IMR-90 (cell line): ENCODE measurements at regions not wholly inside any gene's neighbourhood (a gene's known extent, or its start where the extent isn't known, plus 50 kb on each side); places are given as distances from the start of the nearest gene placed in this dataset.

Experiments used
- ATAC-seq: fragments of 200-7000 bp; cut with Tn5 transposase; 2 replicates; pipeline ENCODE4 v1.9.1; 2020; ENCODE audit warnings: low read depth, mild to moderate bottlenecking, moderate library complexity
- BruUV-seq: library from RNA; stranded (reverse); fragments of 400-500 nt; replicated peaks from 2 replicates; lab custom pipeline; 2021; lab: Mats Ljungman, UMichigan
- CTCF ChIA-PET: fragments of 300-600 bp; formaldehyde crosslinking; extraction: SDS; loops from one replicate; lab custom pipeline; 2021; ENCODE audit warnings: antibody characterized with exemption; lab: Yijun Ruan, JAX
- POLR2A ChIA-PET: fragments of 300-600 bp; sonication (Branson Sonifier 250); formaldehyde crosslinking; loops from one replicate; lab custom pipeline; 2022; ENCODE audit warnings: antibody characterized with exemption; ENCODE audit not compliant: unreplicated experiment; lab: Charles Lee
- DNase-seq: peaks from one replicate; pipeline ENCODE4 v3.0.0; 2013
- H2AFZ ChIP-seq: replicated peaks from 2 replicates; pipeline ENCODE3; 2013; ENCODE audit warnings: low read length, mild to moderate bottlenecking; ENCODE audit not compliant: poor library complexity
- H2AK5ac ChIP-seq: 2 replicates; pipeline ENCODE4 v1.6.1; 2013; ENCODE audit warnings: low read depth, low read length, inconsistent platforms
- H2AK9ac ChIP-seq: replicated peaks from 2 replicates; pipeline ENCODE3; 2013; ENCODE audit warnings: mild to moderate bottlenecking, low read depth, low read length, moderate library complexity; ENCODE audit not compliant: poor library complexity
- H2BK120ac ChIP-seq: 2 replicates; pipeline ENCODE4 v1.6.1; 2013; ENCODE audit warnings: low read depth, low read length, inconsistent platforms
- H2BK15ac ChIP-seq: 3 replicates; pipeline ENCODE4 v1.6.1; 2013; ENCODE audit warnings: low read depth, low read length, inconsistent platforms
- H2BK20ac ChIP-seq: 2 replicates; pipeline ENCODE4 v1.6.1; 2013; ENCODE audit warnings: low read depth, mild to moderate bottlenecking, inconsistent platforms, low read length, moderate library complexity
- H2BK5ac ChIP-seq: 2 replicates; pipeline ENCODE4 v1.6.1; 2013; ENCODE audit warnings: mild to moderate bottlenecking, low read depth, low read length, inconsistent platforms; ENCODE audit not compliant: poor library complexity, severe bottlenecking
- H3K14ac ChIP-seq: replicated peaks from 2 replicates; pipeline ENCODE4 v1.6.1; 2013; ENCODE audit warnings: low read depth, low read length, inconsistent platforms
- H3K18ac ChIP-seq: 2 replicates; pipeline ENCODE4 v1.6.1; 2013; ENCODE audit warnings: low read depth, low read length, control low read depth
- H3K23ac ChIP-seq: 2 replicates; pipeline ENCODE4 v1.6.1; 2013; ENCODE audit warnings: low read depth, low read length, inconsistent platforms
- H3K27ac ChIP-seq: 2 replicates; pipeline ENCODE4 v1.5.1; 2013; ENCODE audit warnings: mild to moderate bottlenecking, control low read depth, low read length; ENCODE audit not compliant: insufficient read depth
- H3K27me3 ChIP-seq: 2 replicates; pipeline ENCODE4 v1.6.1; 2013; ENCODE audit warnings: low read length; ENCODE audit not compliant: control insufficient read depth, insufficient read depth
- H3K36me3 ChIP-seq: 2 replicates; pipeline ENCODE4 v1.6.1; 2013; ENCODE audit warnings: low read length, mixed read lengths; ENCODE audit not compliant: control insufficient read depth, insufficient read depth
- H3K4ac ChIP-seq: 2 replicates; pipeline ENCODE4 v1.6.1; 2013; ENCODE audit warnings: low read depth, low read length, inconsistent platforms
- H3K4me1 ChIP-seq: 2 replicates; pipeline ENCODE4 v1.6.1; 2013; ENCODE audit warnings: low read length, mixed read lengths; ENCODE audit not compliant: control insufficient read depth, insufficient read depth
- H3K4me2 ChIP-seq: 2 replicates; pipeline ENCODE4 v1.6.1; 2013; ENCODE audit warnings: low read depth, mild to moderate bottlenecking, control low read depth, low read length, moderate library complexity
- H3K4me3 ChIP-seq: 2 replicates; pipeline ENCODE4 v1.5.1; 2013; ENCODE audit warnings: low read depth, mild to moderate bottlenecking, control low read depth, low read length, moderate library complexity; ENCODE audit not compliant: insufficient read depth
- H3K56ac ChIP-seq: 2 replicates; pipeline ENCODE4 v1.6.1; 2013; ENCODE audit warnings: low read length, inconsistent platforms; ENCODE audit not compliant: insufficient read depth; ENCODE audit errors: extremely low read depth
- H3K79me1 ChIP-seq, 2 experiments: 2 replicates each; pipeline ENCODE4 v1.6.1; 2013; ENCODE audit warnings: low read length in 2 of 2, inconsistent platforms in 1 of 2, low read depth in 1 of 2
- H3K9ac ChIP-seq: 2 replicates; pipeline ENCODE4 v1.6.1; 2013; ENCODE audit warnings: low read depth, low read length, control low read depth
- H3K9me1 ChIP-seq: 2 replicates; pipeline ENCODE4 v1.6.1; 2013; ENCODE audit warnings: low read length, inconsistent platforms; ENCODE audit not compliant: insufficient read depth
- H3K9me3 ChIP-seq: 2 replicates; pipeline ENCODE4 v1.6.1; 2013; ENCODE audit warnings: low read length; ENCODE audit not compliant: control insufficient read depth, insufficient read depth
- H4K20me1 ChIP-seq: 2 replicates; pipeline ENCODE4 v1.6.1; 2013; ENCODE audit warnings: low read length, inconsistent platforms; ENCODE audit not compliant: insufficient read depth
- H4K5ac ChIP-seq: 2 replicates; pipeline ENCODE4 v1.6.1; 2013; ENCODE audit warnings: mild to moderate bottlenecking, low read depth, low read length, control low read depth
- H4K8ac ChIP-seq, 2 experiments: 2 replicates each; pipeline ENCODE4 v1.6.1; 2013; ENCODE audit warnings: low read depth in 2 of 2, low read length in 2 of 2, control low read depth in 1 of 2, inconsistent platforms in 1 of 2
- H4K91ac ChIP-seq: 2 replicates; pipeline ENCODE4 v1.6.1; 2013; ENCODE audit warnings: low read depth, low read length, inconsistent platforms; ENCODE audit not compliant: insufficient read depth
- BHLHE40 ChIP-seq: fragments of 150-350 bp; IDR thresholded peaks from 2 replicates; pipeline ENCODE4 v1.6.1; 2016; ENCODE audit warnings: mild to moderate bottlenecking, low read depth, low read length
- CEBPB ChIP-seq: IDR thresholded peaks from 2 replicates; pipeline ENCODE4 v1.6.1; 2012; ENCODE audit warnings: low read depth, low read length, improper control_type of control experiment
- CHD1 ChIP-seq: IDR thresholded peaks from 2 replicates; pipeline ENCODE4 v1.6.1; 2012; ENCODE audit warnings: low read depth, low read length, improper control_type of control experiment
- FOS ChIP-seq: fragments of 150-350 bp; IDR thresholded peaks from 2 replicates; pipeline ENCODE4 v1.6.1; 2016; ENCODE audit warnings: low read depth, low read length
- MAFK ChIP-seq: IDR thresholded peaks from 2 replicates; pipeline ENCODE4 v1.6.1; 2012; ENCODE audit warnings: low read depth, low read length, improper control_type of control experiment
- MAZ ChIP-seq: IDR thresholded peaks from 2 replicates; pipeline ENCODE4 v1.6.1; 2012; ENCODE audit warnings: low read depth, mild to moderate bottlenecking, low read length, improper control_type of control experiment, moderate library complexity, borderline replicate concordance
- MXI1 ChIP-seq: IDR thresholded peaks from 2 replicates; pipeline ENCODE4 v1.6.1; 2012; ENCODE audit warnings: low read depth, mild to moderate bottlenecking, low read length, moderate library complexity, borderline replicate concordance
- NFE2L2 ChIP-seq: fragments of 150-350 bp; IDR thresholded peaks from 2 replicates; pipeline ENCODE4 v1.6.1; 2016; ENCODE audit warnings: low read depth, mild to moderate bottlenecking, low read length
- POLR2A ChIP-seq: IDR thresholded peaks from 2 replicates; pipeline ENCODE4 v1.6.1; 2012; ENCODE audit warnings: mild to moderate bottlenecking, low read depth, low read length
- RAD21 ChIP-seq: IDR thresholded peaks from 2 replicates; pipeline ENCODE4 v1.6.1; 2012; ENCODE audit warnings: low read length, improper control_type of control experiment
- RCOR1 ChIP-seq: IDR thresholded peaks from 2 replicates; pipeline ENCODE4 v1.6.1; 2012; ENCODE audit warnings: mild to moderate bottlenecking, low read length, improper control_type of control experiment; ENCODE audit not compliant: insufficient replicate concordance
- RFX5 ChIP-seq: IDR thresholded peaks from 2 replicates; pipeline ENCODE4 v1.8.0; 2012; ENCODE audit warnings: low read depth, mild to moderate bottlenecking, low read length, moderate library complexity
- SMC3 ChIP-seq: fragments of 150-350 bp; IDR thresholded peaks from 2 replicates; pipeline ENCODE4 v1.6.1; 2016; ENCODE audit warnings: low read depth, mild to moderate bottlenecking, antibody characterized with exemption, low read length, moderate library complexity
- WGBS, 2 experiments: methylation state at CpG; one replicate each; pipeline versions ENCODE4 v1.1.5 to v1.1.7; 2013; ENCODE audit warnings: missing lambda C conversion rate in 2 of 2; ENCODE audit not compliant: insufficient read length in 1 of 2; ENCODE audit errors: extremely low coverage in 2 of 2; 5-methylcytosine and 5-hydroxymethylcytosine counted together
- dilution Hi-C: fragments of 300-500 bp; cut with HindIII; formaldehyde crosslinking; loops from one replicate; pipeline ENCODE4 v1.14.3; 2018; ENCODE audit warnings: low sequenced_read_pairs; ENCODE audit not compliant: unreplicated experiment
- in situ Hi-C: fragments of 300-500 bp; cut with MboI; formaldehyde crosslinking; loops from 3 replicates; pipeline ENCODE4 v1.14.3; 2019; ENCODE audit warnings: low sequenced_read_pairs, inconsistent platforms, mixed read lengths
- intact Hi-C: fragments of 100-400 bp; cut with micrococcal nuclease; formaldehyde crosslinking; loops from 2 replicates; pipeline ENCODE4 v1.10.0; 2022
- TF ChIP-seq, protein P1 (sequence below): conservative IDR thresholded peaks from 2 replicates; pipeline ENCODE4 v1.5.1; 2012; ENCODE audit warnings: mild to moderate bottlenecking, low read depth, low read length, improper control_type of control experiment
- TF ChIP-seq, protein P2 (sequence below): fragments of 150-350 bp; IDR thresholded peaks from 2 replicates; pipeline ENCODE4 v1.6.1; 2016; ENCODE audit warnings: low read depth, mild to moderate bottlenecking, low read length, moderate library complexity, borderline replicate concordance
- TF ChIP-seq, protein P3 (sequence below): fragments of 150-350 bp; IDR thresholded peaks from 2 replicates; pipeline ENCODE4 v1.6.1; 2017; ENCODE audit warnings: mild to moderate bottlenecking, antibody characterized with exemption, low read length, low read depth

DNA sequence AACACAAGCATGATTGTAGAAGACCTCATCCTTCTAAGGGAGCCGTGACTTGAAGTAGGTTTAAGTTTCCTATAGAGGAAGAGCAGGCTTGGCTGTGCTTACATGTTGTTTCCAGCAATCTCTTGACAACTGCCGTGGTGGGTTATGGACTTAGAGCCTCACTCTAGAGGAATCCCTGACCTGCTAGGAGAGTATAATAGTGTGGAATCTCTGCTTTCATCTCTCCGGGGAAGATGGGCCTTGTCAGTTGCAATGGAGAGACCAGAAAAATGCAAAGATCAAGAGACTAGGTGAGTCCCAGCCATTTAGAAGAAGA, 137.6 kb downstream of the MIS18A start:
- H3K36me3 ChIP-seq, result no peaks in the 10 kb centered on the region
- in situ Hi-C loops, result no loop called here
- no peak overlapping the region for H2BK15ac ChIP-seq
- H4K91ac ChIP-seq, result no peak overlapping the region
- H3K14ac ChIP-seq, result no peak overlapping the region
- H2AK5ac ChIP-seq, result no peak overlapping the region
- H3K4me1 ChIP-seq, result no peaks in the 10 kb centered on the region
- CTCF ChIA-PET, result no interaction called here
- H2BK120ac ChIP-seq, result no peak overlapping the region
- POLR2A ChIA-PET, result no interaction called here
- no peak overlapping the region for H3K9ac ChIP-seq
- H3K4ac ChIP-seq, result no peak overlapping the region
- no peak overlapping the region for H3K56ac ChIP-seq
- no peak for TF ChIP-seq CEBPB
- no peak for TF ChIP-seq POLR2A
- TF ChIP-seq, protein P1, sequence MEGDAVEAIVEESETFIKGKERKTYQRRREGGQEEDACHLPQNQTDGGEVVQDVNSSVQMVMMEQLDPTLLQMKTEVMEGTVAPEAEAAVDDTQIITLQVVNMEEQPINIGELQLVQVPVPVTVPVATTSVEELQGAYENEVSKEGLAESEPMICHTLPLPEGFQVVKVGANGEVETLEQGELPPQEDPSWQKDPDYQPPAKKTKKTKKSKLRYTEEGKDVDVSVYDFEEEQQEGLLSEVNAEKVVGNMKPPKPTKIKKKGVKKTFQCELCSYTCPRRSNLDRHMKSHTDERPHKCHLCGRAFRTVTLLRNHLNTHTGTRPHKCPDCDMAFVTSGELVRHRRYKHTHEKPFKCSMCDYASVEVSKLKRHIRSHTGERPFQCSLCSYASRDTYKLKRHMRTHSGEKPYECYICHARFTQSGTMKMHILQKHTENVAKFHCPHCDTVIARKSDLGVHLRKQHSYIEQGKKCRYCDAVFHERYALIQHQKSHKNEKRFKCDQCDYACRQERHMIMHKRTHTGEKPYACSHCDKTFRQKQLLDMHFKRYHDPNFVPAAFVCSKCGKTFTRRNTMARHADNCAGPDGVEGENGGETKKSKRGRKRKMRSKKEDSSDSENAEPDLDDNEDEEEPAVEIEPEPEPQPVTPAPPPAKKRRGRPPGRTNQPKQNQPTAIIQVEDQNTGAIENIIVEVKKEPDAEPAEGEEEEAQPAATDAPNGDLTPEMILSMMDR, result no peak
- no peak for TF ChIP-seq FOS
- TF ChIP-seq, protein P2, sequence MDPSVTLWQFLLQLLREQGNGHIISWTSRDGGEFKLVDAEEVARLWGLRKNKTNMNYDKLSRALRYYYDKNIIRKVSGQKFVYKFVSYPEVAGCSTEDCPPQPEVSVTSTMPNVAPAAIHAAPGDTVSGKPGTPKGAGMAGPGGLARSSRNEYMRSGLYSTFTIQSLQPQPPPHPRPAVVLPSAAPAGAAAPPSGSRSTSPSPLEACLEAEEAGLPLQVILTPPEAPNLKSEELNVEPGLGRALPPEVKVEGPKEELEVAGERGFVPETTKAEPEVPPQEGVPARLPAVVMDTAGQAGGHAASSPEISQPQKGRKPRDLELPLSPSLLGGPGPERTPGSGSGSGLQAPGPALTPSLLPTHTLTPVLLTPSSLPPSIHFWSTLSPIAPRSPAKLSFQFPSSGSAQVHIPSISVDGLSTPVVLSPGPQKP, result no peak
- TF ChIP-seq MXI1, result no peak
- TF ChIP-seq MAZ, result no peak
- no peak for TF ChIP-seq CHD1
- no peak for TF ChIP-seq BHLHE40
- no peak for TF ChIP-seq MAFK
- no peak for TF ChIP-seq SMC3
- TF ChIP-seq NFE2L2, result no peak
- TF ChIP-seq, protein P3, sequence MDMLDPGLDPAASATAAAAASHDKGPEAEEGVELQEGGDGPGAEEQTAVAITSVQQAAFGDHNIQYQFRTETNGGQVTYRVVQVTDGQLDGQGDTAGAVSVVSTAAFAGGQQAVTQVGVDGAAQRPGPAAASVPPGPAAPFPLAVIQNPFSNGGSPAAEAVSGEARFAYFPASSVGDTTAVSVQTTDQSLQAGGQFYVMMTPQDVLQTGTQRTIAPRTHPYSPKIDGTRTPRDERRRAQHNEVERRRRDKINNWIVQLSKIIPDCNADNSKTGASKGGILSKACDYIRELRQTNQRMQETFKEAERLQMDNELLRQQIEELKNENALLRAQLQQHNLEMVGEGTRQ, result no peak
- no peak for TF ChIP-seq RAD21
- no peak for TF ChIP-seq RFX5
- TF ChIP-seq RCOR1, result no peak
- H4K5ac ChIP-seq, result no peak overlapping the region
- no peak overlapping the region for H3K27ac ChIP-seq
- H3K79me1 ChIP-seq, result no peaks in the 10 kb centered on the region
- no peak overlapping the region for H2AK9ac ChIP-seq
- WGBS, 2 experiments, result no CpG with 5 or more reads among the region's 3 CpGs
- no peaks in the 10 kb centered on the region for H4K20me1 ChIP-seq
- intact Hi-C loops, result no loop called here
- H3K4me2 ChIP-seq, result no peak overlapping the region
- no peaks in the 10 kb centered on the region for H3K9me3 ChIP-seq
- no peak overlapping the region for H2AFZ ChIP-seq
- H3K23ac ChIP-seq, result no peak overlapping the region
- H3K9me1 ChIP-seq, result no peaks in the 10 kb centered on the region
- no peak for DNase-seq
- H2BK20ac ChIP-seq, result no peak overlapping the region
- no peak overlapping the region for H3K4me3 ChIP-seq
- H4K8ac ChIP-seq, result no peak overlapping the region
- dilution Hi-C loops, result no loop called here
- H2BK5ac ChIP-seq, result no peak overlapping the region
- no peak overlapping the region for H3K18ac ChIP-seq
- no peak for ATAC-seq
- peaks cover 9% of the 10 kb centered on the region; the same call in 1 of the 2 replicates for H3K27me3 ChIP-seq
- no TSS peak for BruUV-seq
